PC-3 (cell line): ENCODE measurements at regions not wholly inside any gene's neighbourhood (a gene's known extent, or its start where the extent isn't known, plus 50 kb on each side); places are given as distances from the start of the nearest gene placed in this dataset.

Source experiments
- CTCF ChIP-seq: fragments of 300-600 bp; sonication (generic); conservative IDR thresholded peaks from 2 replicates; pipeline ENCODE4 v1.5.1; 2017; ENCODE audit warnings: antibody characterized with exemption, low read depth, mild to moderate bottlenecking, low read length
- EZH2 ChIP-seq: fragments of 300-600 bp; sonication (generic); IDR thresholded peaks from one replicate; pipeline ENCODE4 v1.6.1; 2017; ENCODE audit warnings: antibody characterized with exemption, mild to moderate bottlenecking, low read length; ENCODE audit not compliant: unreplicated experiment
- EZH2phosphoT487 ChIP-seq: fragments of 300-600 bp; sonication (generic); IDR thresholded peaks from 2 replicates; pipeline ENCODE4 v1.6.1; 2018; ENCODE audit warnings: mild to moderate bottlenecking, antibody characterized with exemption, low read length, borderline replicate concordance

- TF ChIP-seq EZH2 = no peak
- no peak for TF ChIP-seq CTCF
- TF ChIP-seq EZH2phosphoT487 = no peak
These were observed 108.4 kb upstream of the SNTG2 start for GRCh38 chr2:842151-842803.
